Endometrium (tissue), 2 donors: ENCODE measurements at regions not wholly inside any gene's neighbourhood (a gene's known extent, or its start where the extent isn't known, plus 50 kb on each side); places are given as distances from the start of the nearest gene placed in this dataset.
A peak's percentile ranks its signal among the peaks of the same experiment; 100 is the strongest.
"Not testable (repeated sequence)": the region's sequence is repeated elsewhere in the genome, so short reads cannot be mapped to it uniquely, and the experiment has no call there.

Source experiments
- FAIRE-seq: peaks from 2 replicates; lab custom pipeline; 2012; peaks lifted over from hg19 to GRCh38; lab: Jason Lieb, UNC
- donor health status: control.
- donor health status: control.

GRCh38 chr11:35046681-35047080, 92.3 kb upstream of the CD44 start:
- no peak for FAIRE-seq

GRCh38 chr11:35047179-35047578, 91.8 kb upstream of the CD44 start:
- no peak for FAIRE-seq

GRCh38 chr11:35047769-35048168, 91.2 kb upstream of the CD44 start:
- FAIRE-seq, result no peak

- not testable (repeated sequence) for FAIRE-seq
Measured at GRCh38 chr11:35048346-35048745, 90.6 kb upstream of the CD44 start.

GRCh38 chr11:35049859-35050531, 89.0 kb upstream of the CD44 start:
- no peak for FAIRE-seq

- FAIRE-seq, result no peak
Measured at GRCh38 chr11:35050541-35050995, 88.4 kb upstream of the CD44 start.

- FAIRE-seq, result no peak
Measured at GRCh38 chr11:35056391-35057093, 82.4 kb upstream of the CD44 start.

GRCh38 chr11:35057926-35058668, 80.9 kb upstream of the CD44 start:
- no peak for FAIRE-seq

GRCh38 chr11:35058669-35059434, 80.1 kb upstream of the CD44 start:
- FAIRE-seq, result no peak

GRCh38 chr11:35061516-35062440, 77.2 kb upstream of the CD44 start:
- no peak for FAIRE-seq

- FAIRE-seq, result no peak
Measured at GRCh38 chr11:35063488-35063931, 75.5 kb upstream of the CD44 start.

- FAIRE-seq, result no peak
Measured at GRCh38 chr11:35064114-35064800, 74.7 kb upstream of the CD44 start.

- FAIRE-seq, result peak; percentile 84
Measured at GRCh38 chr11:35065566-35065965, 73.4 kb upstream of the CD44 start.

- no peak for FAIRE-seq
Measured at GRCh38 chr11:35066030-35066429, 72.9 kb upstream of the CD44 start.

GRCh38 chr11:35066783-35067423, 72.1 kb upstream of the CD44 start:
- no peak for FAIRE-seq

- no peak for FAIRE-seq
Measured at GRCh38 chr11:35071722-35072121, 67.2 kb upstream of the CD44 start.

GRCh38 chr11:35073691-35074419, 65.1 kb upstream of the CD44 start:
- FAIRE-seq, result no peak

- no peak for FAIRE-seq
Measured at GRCh38 chr11:35076201-35077100, 62.5 kb upstream of the CD44 start.
